GM18517 (cell line): ENCODE measurements at regions not wholly inside any gene's neighbourhood (a gene's known extent, or its start where the extent isn't known, plus 50 kb on each side); places are given as distances from the start of the nearest gene placed in this dataset.

Source experiments
- ATAC-seq: cut with Tn5 transposase; IDR thresholded peaks from one replicate; pipeline ENCODE4 v1.9.1; 2021; ENCODE audit warnings: mild to moderate bottlenecking, moderate library complexity; ENCODE audit not compliant: unreplicated experiment

DNA sequence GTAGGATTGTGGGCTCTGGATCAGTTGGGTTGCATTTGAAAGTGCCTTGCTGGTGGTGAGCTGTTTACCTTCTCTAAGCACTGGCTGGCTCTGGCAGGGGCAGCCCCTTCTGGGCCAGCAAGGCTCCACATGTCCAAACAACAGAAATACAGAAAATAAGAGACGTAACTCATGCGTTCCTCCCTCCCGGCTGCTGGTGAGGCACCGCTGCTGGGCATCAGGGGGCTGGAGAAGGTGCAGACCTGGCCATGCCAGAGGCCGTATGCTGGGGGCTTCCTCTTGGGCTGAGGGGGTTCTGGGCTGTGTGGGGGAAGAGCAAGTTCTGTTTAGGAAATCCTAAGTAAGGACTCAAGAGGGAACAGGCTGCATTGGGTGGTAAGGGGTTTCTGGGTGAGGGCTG is 140.6 kb downstream of the URI1 start:
- ATAC-seq: no peak

DNA sequence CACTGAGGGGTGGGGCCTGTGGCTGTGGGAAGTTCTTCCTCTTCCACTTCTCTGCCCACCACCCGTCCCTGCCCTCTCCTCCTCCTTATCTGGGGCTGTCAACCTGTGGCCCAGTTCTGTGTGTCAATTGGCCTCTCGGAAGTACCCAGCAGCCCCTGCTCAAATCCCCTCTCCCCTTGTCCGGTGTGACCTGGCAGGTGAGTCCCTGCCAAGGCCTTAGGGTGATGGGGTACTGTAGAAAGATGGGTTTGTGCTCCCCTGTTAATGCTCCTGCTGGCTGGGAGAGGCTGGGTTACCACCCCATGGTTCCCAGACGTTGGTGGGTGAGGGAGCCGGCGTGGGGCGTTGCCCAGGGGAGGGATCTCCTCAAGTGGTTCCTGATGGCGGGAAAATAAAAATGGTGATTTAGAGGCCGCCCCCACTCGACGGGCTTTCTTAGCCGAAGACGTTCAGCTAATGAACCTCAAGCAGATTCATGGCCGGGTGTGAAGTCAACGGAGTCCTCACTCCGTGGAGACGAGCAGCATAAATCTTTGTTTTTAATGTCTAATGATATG is 141.2 kb downstream of the URI1 start:
- no peak for ATAC-seq

DNA sequence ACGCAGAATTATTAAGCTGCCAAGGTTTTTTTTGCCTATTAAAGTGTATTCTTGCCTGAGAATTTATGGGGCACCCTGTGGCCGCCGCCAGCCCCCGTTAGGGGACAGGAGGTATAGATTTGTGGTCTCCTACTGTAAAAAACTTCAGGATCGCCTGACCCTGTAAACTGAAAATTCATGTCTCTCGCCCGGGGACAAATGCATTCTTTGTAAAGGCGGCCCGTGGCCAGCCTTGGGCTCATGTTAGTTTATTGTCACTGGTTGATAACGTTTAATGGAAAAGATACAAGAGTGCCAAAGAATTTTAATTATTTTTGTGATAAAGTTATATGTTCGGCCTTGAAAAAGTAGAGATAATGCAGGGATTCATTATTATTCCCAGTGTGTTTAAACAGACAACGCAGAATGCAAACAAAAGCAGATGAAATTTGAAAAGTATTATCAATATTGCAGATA is 141.7 kb downstream of the URI1 start:
- ATAC-seq: no peak

DNA sequence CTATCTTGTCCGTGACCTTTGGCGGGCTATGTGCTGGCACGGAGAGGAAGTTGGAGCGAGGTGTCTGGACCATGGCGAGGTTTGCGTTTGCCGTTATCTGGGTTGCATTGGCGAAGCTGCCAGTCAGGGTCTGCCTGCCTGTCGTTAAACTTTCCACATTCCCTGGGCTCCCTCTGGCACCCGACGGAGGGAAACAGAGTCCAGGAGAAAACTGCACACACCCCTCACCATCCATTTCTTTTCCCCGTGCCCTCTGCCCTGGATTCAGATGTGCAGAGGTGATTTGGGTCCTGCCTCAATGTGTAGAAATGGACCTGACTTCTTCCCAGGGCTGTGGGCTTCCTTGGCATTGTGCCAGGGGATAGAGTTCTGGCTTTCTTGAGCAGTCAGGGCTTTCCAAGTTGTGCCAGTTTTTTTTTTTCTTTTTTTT is 142.4 kb downstream of the URI1 start:
- no peak for ATAC-seq

DNA sequence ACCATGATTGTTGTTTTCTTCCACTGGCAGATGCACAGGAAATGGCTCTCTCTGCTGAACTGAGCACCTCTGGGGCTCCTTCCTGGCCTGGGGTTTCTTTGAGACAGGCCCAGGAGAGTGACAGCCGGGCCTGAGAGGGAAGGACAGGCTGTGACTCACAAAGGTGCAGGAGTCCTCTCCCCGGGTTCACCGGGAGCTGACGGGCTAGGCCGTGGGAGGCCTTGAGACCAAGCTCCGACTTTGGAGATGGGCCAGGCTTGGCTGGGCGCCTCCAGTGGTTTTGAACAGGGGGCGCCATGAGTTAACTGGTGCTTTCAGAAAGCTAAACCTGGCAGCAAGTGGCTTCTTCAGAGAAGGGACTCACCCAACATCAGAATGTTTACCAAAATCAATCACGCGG is 143.4 kb downstream of the URI1 start:
- ATAC-seq: no peak

DNA sequence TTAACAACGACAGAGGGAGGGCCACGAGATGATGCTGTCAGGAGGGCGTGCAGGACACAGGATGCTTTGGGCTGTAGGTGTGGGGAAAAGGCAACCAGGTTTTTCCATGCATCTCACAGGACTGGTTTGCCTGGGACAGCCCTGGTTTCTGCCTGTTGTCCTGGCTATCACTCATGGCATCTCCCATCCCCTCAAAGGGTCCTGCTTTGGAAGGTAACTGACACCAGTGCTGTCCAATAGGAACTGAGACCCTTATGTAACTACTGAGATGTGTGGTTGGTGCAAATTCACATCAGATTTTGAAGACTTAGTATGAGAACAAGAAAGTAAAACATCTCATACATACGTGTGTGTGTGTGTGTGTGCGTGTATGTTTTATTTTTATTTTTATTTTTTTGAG is 144.2 kb downstream of the URI1 start:
- ATAC-seq: no peak

DNA sequence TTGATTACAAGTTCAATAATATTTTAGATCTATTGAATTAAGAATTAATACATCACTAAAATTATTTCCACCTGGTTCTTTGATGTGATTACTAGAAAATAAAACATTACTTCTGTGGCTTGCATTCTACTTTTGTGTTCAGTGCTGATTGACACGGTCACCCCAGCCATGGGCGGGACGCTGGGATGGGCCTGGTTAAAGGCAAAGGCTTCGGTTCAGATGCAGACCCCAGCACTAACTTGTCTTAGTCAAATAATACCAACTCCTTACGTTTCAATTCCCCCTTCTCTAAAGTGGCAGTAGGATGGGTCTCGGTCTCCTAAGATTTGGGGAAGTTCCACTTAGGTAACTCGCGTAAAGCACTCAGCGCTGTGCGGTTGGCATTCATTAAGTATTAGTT is 144.9 kb downstream of the URI1 start:
- no peak for ATAC-seq

DNA sequence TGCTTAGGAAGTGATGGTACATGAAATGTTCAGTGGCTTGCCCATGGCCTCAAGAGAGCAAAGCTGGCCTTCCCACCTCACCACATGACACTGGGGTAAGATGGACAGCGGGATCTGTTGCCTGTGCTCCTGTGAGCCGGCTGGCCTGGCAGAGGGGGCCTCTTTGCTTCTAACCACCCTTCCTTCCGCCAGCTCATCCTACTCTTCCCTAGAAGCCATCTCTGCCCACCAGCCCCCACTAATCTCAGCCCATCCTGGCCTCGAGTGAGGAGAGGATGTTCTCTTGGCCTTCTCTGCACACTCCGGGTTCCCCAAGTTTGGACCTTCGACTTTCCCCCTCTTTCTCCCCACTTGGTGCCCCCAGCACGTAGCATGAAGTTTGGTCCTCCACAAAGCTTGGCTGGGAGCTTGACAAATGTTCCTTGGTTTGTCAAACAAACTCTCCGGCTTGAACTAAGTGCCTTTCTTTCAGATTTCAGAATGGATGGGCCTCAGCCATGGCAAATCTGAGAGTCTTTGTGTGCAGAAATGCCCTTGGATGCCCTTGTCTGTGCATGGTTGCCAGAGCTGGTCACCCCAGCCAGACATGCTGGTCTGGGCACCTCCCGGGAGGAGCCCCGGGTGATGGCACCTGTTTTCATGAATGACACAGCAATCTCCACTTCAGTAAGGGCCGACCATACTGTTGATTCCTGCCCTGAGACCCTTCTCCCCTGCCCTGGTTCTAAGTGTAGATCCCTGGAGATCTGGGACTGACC is 145.5 kb downstream of the URI1 start:
- no peak for ATAC-seq

DNA sequence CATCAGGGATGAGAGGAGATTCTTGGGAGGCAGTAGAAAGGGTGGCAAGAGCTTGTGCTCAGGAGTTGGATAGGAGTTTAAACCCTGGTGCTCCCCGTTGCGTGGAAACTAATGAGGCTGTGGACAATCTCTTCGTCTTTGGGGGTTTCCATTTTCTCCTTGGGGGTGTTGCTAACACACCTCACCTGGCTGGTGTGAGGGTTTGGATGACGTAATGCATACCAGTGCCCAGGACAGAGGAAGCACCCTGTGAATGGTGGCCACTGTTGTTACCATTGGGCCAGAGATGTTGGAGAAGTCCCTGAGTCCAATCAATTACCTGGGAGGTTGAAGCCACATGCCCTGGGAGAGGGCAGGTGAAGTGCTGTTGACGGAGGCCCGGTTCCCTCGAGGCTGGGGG is 146.5 kb downstream of the URI1 start:
- ATAC-seq: no peak

DNA sequence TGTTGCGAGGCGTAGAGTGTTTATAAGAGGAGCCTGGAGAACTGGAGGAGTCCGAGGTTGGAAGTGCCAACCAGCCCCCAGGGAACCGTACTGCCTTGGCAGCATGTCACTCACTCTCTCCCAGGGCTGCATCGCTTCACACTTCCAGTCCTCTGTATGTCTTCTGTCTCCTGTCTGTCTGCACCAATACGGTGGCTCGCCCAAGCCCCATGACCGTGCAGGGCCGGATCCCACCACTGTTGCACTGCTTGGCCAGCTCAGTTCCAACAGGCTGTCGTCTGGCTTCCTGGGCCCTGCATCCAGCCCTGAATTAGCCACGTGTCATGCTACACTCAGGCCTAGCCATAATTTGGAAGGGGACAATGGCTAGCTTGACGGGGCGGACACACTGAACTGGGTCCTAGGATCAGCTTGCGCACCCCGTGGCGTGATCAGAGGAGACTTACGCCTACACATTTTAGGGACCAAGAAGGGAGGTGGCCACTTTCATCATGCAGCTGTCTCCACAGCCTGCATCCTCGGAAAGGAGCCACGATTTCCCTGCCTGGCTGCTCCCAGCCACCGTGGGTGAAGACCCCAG is 147.1 kb downstream of the URI1 start:
- no peak for ATAC-seq

DNA sequence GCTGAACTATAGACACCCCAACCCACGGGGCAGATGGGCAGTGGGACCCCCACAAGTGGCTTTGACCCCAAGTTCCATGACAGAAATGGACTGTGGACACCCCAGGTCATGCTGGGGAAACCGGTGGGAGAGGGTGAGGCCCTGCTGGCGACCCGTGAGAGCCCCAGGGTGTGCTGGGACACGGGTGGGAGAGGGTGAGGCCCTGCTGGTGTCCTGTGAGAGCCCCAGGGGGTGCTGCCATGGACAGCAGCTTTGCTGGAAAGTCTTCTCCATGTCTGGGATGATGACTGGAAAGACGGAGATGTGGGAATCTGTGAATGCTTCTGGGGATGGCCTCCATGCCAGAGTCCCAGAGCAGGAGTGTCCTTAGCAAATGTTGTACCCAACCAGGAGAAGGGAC is 148.4 kb downstream of the URI1 start:
- ATAC-seq: no peak

DNA sequence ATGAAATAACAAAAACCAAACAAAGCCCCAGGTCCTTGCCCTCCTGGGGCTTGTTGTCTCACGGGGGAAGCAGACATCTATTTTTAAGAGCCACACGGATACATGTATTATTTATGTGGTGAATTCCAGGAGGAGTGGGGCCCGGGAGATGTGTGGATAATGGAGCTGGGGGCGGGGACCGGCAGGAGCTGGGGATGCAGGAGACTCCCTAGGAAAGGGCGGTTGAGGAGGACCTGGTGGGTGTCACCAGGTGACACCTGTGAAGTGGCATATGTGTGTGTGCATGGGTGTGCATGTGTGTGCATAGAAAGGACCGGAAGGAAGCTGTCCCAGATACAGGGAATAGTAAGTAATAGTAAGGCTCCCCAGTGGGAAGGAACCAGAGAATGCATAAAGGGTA is 148.9 kb downstream of the URI1 start:
- ATAC-seq: no peak

DNA sequence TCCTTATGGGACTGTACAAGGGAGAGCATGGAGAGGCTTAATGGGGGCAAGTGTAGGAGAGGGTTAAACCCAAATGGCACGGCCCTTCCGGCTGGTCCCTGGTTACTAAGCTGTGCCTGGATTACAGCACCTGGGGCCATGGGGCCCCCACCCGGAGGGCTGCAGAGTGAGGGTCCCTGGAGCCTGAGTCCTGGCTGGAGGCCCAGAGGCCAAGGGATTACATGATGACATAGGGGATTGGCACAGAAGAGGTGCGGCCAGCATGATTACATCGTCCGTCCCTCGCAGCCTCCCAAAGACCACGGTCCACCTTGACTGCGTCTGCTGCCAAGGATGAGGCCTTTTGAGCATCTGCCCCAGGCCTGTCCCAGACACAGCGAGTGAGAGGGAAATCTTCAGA is 149.4 kb downstream of the URI1 start:
- ATAC-seq: no peak

DNA sequence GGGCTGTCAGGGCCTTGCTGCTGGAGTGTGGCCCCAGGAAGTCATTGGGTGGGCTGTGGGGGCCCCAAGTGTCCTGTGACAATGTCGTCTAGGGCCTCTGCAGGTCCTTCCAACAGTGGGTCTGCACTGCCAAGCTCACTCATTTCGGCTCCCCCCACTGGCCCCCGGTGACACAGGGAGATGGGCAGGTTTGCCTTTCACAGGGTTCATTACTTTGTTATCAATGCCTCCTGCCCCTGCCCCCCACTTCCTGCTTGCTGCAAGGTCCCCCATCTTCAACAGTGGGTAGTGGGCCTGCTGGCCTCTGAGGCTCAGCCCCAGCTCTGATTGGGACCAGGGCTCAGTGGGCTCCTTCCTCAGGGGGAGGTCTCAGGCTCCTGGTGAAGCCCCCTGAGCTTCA is 149.8 kb downstream of the URI1 start:
- ATAC-seq: no peak

DNA sequence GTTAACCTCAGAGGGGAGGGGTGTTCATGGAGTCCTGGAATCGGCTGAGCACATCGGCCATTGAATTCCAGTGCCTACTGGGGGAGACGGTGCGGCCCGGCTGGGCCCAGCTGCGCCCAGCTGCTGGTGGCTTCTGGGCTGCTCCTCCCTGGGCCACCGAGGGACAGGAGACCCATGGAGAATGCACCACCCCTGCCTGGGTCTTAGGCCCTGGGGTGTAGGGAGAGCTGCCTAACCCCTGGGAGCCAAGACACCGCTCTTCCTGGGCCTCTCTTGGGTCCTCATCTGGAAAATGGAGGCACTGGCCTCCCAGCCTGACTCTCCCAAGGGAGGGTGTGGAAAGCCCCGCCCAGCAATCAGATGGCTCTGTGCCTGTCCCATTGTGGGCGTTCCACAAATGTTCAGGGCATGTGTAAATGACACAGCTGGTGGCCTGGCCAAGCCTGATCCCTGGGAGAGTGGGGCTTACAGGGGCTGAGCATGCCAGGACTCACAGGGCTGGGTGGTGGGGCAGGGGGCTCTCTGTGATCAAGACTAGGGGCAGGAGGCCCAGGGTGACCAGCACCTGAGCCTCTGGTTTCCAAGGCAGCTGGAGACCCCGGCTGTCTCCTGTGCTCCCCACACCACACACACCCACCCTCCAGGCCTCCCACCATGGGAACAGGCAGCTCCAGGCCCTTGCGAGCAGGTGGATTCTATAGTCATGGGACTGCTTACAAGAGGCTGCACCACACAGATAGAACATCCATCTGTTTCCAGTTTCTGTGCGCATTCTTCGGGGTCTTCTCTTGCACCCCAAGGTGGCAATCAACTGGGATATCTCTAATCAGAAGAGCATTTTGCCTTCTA is 150.9 kb downstream of the URI1 start:
- no peak for ATAC-seq

DNA sequence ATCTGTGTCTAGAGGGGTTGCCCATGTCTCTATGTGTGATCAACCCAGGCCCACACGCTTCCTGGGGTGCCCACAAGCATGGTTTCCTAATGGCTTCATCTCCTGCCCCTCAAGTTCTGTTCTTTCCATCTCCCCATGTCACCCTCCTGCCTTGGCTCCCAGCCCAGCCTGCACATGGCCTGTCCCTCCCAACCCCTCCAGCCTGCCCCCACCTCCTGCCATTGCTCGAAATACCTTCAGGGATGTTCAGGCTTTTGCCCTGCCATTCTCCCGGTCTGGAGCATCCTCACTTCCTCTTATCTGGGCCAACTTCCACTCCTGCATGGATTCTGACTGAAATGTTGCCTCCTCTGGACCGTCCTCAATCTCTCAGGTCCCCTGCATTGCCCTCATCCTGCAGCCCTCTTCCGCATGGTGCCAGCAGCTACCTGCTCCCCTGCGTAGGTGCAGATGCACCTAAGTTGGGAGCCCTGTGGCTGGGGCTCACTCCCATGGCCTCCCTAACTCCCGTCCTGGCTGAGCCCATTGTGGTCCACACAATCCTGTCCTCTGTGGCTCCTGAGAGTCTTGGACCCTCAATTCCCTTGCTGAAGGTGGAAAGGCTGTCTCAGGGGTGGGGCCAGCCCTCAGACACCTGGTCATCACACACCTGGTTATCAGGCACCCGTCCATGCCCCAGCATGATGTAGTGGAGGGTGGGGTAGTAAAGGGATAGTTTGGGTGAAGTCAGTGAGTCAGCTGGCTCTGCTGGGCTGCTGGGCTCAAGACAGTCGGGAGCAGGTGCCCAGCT is 152.1 kb downstream of the URI1 start:
- no peak for ATAC-seq

DNA sequence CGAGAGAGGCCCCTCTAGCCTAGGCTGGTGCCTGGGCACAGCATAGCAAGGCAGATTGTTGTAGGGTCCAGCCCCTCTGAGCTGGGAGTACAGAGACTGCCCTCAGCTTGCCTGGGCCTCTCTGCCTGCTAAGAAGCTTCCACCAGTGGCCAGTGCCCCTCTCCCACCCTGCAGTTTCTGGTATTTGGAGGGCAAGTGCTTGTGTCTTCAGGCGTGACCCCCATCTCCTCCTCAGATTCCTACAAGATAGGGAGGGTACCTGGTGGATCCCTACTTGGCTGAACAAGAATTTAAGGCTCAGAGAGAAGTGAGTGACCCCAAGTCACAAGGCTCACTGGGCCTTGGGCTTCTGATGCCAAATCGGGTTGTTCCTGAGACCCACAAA is 152.7 kb downstream of the URI1 start:
- no peak for ATAC-seq

DNA sequence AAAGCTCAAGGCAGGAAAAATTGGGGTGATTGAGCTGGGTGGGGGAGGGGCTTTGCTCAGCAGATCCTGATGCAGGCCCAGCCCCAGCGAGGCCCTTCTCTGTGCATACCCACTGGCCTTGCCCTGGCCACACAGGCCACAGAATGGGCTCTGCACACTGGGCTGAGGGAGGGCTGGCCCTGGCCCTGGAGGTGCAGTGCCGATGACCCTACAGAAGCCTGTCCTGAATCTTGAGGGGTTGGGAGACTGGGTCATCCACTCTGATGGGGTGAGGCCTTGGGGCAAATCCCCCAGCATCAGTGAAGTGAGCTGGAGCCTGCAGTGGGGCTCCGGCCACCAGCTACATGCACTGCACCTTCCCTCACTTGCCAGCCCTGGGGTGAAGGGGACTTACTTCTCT is 153.1 kb downstream of the URI1 start:
- no peak for ATAC-seq

DNA sequence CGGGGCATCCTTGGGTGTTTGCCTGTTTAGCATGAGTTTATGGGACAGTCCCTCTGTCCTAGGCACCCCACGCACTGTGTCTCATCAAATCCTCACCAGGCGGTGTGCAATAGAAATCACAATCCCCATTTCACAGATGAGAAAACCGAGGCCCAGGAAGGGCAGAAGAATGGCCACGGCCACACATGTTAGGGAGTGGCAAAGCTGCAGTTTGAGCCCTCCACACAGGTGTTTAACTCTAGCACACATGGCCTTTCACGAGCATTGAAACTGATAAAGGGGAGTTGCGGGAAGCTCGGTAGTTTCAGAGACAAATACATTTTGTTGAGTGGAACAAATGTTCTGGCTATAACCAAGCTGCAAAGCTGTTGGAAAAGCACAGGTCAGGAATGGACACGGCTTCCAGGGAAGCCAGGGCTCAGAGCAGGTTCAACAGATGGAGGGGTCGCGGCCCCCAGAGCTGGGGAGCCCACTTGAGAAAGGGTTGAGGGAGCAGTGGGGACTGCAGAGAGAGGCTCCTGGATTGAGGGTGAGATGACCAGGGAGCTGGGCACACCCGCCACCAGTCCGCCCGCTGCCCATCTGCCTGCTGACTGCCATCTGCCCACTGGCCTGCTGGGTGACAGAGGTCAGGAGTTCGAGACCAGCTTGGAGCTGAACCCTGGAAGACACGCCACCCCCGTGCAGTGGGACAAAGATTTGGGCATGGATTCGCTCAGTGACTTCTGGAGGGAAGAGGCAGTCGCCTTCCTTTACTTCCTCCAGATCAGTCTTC is 154.7 kb downstream of the URI1 start:
- no peak for ATAC-seq

DNA sequence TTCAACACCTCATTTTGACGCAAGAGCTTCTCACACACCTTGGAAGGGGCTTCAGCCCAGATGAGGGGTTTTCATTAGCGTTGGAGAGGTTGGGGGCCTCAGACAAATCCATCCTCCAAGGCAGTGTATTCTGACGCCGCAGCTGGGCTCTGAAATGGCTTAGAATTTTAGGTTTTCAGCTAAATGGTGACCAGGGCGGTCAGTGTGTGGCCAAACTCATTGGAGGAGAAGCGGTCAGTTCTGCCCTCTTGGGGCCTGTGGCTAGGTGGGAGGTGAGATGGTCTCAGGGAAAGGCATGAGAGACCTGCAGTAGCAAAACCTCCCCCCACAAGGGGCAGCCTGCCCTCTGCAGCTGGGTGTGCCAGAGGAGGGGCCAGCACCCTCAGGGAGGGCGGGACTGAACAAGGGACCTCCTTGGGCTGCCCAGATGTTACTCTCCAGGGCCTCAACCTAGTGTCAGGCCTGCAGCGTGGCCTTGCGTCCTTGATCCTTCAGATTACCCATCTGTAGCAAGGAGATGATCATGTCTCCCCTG is 155.8 kb downstream of the URI1 start:
- no peak for ATAC-seq
